ENCODE measurements at regions not wholly inside any gene's neighbourhood (a gene's known extent, or its start where the extent isn't known, plus 50 kb on each side); places are given as distances from the start of the nearest gene placed in this dataset.

DNA sequence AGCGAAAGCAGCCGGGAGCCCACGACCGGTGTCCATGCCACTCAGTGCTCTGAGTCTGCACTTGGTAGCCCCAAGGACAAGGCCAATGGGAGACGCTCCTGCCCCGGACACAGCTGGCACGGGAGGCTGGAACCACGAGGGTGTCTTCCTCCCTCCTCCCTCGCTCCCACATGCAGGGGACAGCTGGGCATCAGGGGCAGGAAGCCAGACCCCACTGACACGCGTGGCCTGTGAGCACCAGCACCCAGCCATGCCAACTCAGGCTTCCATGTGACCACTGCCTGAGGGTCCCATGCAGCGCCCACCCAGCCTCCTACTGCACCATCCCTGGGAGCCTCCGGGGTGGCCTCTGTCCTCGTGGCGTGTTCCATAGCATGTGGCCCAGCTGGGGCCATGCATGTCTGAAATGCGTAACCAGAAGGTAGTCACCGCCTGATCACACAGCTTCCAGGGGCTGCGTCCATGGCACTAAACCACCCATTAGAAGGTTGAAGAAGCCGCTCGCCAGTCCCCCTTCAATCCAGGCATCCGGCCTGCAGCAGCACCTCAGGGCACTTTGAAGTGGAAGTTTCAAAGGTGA is 323.2 kb upstream of the SALL3 start:
- Histone ChIP-seq H3K36me3 (ENCODE audit: control insufficient read depth in 2 of 2, insufficient read depth in 2 of 2, low read length in 1 of 2) (no peaks in the 10 kb centered on the region), H3K9me3 (ENCODE audit: control insufficient read depth in 2 of 2, insufficient read depth in 1 of 2, low read length in 1 of 2) (peaks cover 2 to 46% of the 10 kb centered on the region in 2 donors), H3K27ac (ENCODE audit: low read depth in 1 of 2, low read length in 1 of 2) (no peak overlapping the region), H3K27me3 (ENCODE audit: control insufficient read depth in 2 of 2, insufficient read depth in 1 of 2, low read length in 1 of 2) (no peaks in the 10 kb centered on the region), H3K4me3 (ENCODE audit: low read length in 2 of 2) (no peak overlapping the region), H3K4me1 (ENCODE audit: control insufficient read depth in 2 of 2, insufficient read depth in 2 of 2, low read length in 2 of 2) (no peaks in the 10 kb centered on the region)
- DNase-seq (ENCODE audit: low read depth in 6 of 9, low spot score in 9 of 9), result no peak
- 97% methylated on average over 21 of the region's 21 CpGs for WGBS

DNA sequence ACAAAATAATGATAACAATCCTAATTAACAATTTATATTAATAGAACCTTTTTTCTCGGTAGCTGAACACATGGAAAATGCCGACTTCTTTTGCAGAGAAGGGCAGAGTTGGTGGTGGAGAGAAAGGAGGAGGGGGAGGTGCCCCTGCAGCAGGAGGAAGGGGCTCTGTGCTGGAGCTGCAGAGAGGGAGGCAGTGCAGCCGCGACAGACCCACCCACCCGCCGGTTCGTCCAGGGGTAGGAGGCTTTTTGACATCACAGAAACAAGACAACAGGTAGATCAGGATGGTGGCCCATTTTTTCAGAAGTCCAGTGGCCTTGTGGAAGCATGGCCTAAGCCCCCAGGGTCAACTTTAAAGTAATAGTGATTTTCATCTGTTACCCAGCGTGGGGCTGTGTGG is 321.1 kb upstream of the SALL3 start:
- Histone ChIP-seq H3K9me3 (ENCODE audit: control insufficient read depth in 2 of 2, insufficient read depth in 1 of 2, low read length in 1 of 2) (peaks cover 2 to 26% of the 10 kb centered on the region in 2 donors), H3K4me1 (ENCODE audit: control insufficient read depth in 2 of 2, insufficient read depth in 2 of 2, low read length in 2 of 2) (no peaks in the 10 kb centered on the region), H3K4me3 (ENCODE audit: low read length in 2 of 2) (no peak overlapping the region), H3K36me3 (ENCODE audit: control insufficient read depth in 2 of 2, insufficient read depth in 2 of 2, low read length in 1 of 2) (no peaks in the 10 kb centered on the region), H3K27ac (ENCODE audit: low read depth in 1 of 2, low read length in 1 of 2) (no peak overlapping the region), H3K27me3 (ENCODE audit: control insufficient read depth in 2 of 2, insufficient read depth in 1 of 2, low read length in 1 of 2) (no peaks in the 10 kb centered on the region)
- no peak for DNase-seq (ENCODE audit: low read depth in 6 of 9, low spot score in 9 of 9)
- 88% methylated on average over 8 of the region's 8 CpGs for WGBS

DNA sequence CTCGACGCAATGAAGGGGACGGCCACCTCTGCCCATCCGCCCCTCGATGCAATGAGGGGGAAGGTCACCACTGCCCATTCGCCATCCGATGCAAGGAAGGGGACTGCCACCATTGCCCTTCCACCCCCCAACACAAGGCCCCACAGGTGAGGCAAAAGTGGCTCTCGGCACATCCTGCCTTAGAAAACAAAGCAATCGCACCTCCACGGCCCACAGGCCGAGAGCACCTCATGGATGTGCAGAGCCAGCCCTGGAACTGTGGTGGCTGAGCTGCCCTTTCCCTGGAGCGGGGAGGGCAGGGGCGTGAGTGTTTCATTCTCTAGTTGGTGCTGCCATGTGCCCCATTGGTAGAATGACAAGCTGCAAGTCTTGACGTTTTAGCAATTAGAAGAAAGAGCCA is 320.6 kb upstream of the SALL3 start:
- 92% methylated on average over 14 of the region's 14 CpGs for WGBS
- Histone ChIP-seq H3K4me3 (ENCODE audit: low read length in 2 of 2) (no peak overlapping the region), H3K9me3 (ENCODE audit: control insufficient read depth in 2 of 2, insufficient read depth in 1 of 2, low read length in 1 of 2) (peaks cover 2 to 20% of the 10 kb centered on the region in 2 donors), H3K36me3 (ENCODE audit: control insufficient read depth in 2 of 2, insufficient read depth in 2 of 2, low read length in 1 of 2) (no peaks in the 10 kb centered on the region), H3K27ac (ENCODE audit: low read depth in 1 of 2, low read length in 1 of 2) (no peak overlapping the region), H3K4me1 (ENCODE audit: control insufficient read depth in 2 of 2, insufficient read depth in 2 of 2, low read length in 2 of 2) (no peaks in the 10 kb centered on the region), H3K27me3 (ENCODE audit: control insufficient read depth in 2 of 2, insufficient read depth in 1 of 2, low read length in 1 of 2) (no peaks in the 10 kb centered on the region)
- no peak for DNase-seq (ENCODE audit: low read depth in 6 of 9, low spot score in 9 of 9)

DNA sequence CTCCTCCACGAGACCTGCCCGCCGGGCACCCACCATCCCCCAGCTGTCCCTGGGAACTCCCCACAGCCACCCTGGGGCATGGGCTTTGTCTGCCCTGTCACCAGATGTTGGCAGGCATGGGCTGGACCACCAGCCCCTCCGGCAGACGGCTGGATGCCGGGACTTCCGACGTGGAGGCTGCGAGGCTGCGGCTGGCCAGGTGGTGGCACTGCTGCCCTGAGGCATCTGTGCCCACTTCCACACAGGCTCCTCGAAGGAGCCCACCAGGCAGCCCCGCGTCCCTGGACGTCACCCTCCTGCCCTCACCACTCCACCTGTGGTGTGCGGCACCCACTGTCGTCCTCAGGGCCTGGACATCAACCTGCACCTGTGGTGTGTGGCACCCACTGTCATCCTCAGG is 319.9 kb upstream of the SALL3 start:
- Histone ChIP-seq H3K4me1 (ENCODE audit: control insufficient read depth in 2 of 2, insufficient read depth in 2 of 2, low read length in 2 of 2) (no peaks in the 10 kb centered on the region), H3K4me3 (ENCODE audit: low read length in 2 of 2) (no peak overlapping the region), H3K27ac (ENCODE audit: low read depth in 1 of 2, low read length in 1 of 2) (no peak overlapping the region), H3K27me3 (ENCODE audit: control insufficient read depth in 2 of 2, insufficient read depth in 1 of 2, low read length in 1 of 2) (no peaks in the 10 kb centered on the region), H3K9me3 (ENCODE audit: control insufficient read depth in 2 of 2, insufficient read depth in 1 of 2, low read length in 1 of 2) (peaks cover 2 to 17% of the 10 kb centered on the region in 2 donors), H3K36me3 (ENCODE audit: control insufficient read depth in 2 of 2, insufficient read depth in 2 of 2, low read length in 1 of 2) (no peaks in the 10 kb centered on the region)
- peak in 3 of 9 donors; percentile 12 to 39 (median 30) for DNase-seq (ENCODE audit: low read depth in 6 of 9, low spot score in 9 of 9)
- 36% methylated on average over 16 of the region's 16 CpGs for WGBS

DNA sequence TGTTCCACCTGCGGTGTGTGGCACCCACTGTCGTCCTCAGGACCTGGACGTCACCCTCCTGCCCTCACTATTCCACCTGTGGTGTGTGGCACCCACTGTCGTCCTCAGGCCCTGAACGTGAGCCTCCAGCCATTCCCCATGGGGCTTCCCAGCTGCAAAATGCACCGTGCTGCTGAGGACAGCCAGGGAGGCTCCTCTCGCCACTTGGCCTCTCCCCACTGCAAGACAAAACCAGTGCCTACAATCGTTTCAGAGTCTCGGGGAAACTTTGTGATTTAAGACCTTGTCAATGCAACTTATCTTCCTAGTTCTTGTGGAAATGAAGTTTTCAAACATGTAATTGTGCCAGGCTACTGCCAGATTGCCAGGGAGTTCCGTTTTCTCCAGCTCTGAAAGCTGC is 319.3 kb upstream of the SALL3 start:
- 89% methylated on average over 10 of the region's 10 CpGs for WGBS
- no peaks in the 10 kb centered on the region for H3K4me1 ChIP-seq (ENCODE audit: control insufficient read depth in 2 of 2, insufficient read depth in 2 of 2, low read length in 2 of 2)
- H3K9me3 ChIP-seq (ENCODE audit: control insufficient read depth in 2 of 2, insufficient read depth in 1 of 2, low read length in 1 of 2), result peaks cover 2 to 12% of the 10 kb centered on the region in 2 donors
- no peak overlapping the region for H3K27ac ChIP-seq (ENCODE audit: low read depth in 1 of 2, low read length in 1 of 2)
- no peaks in the 10 kb centered on the region for H3K36me3 ChIP-seq (ENCODE audit: control insufficient read depth in 2 of 2, insufficient read depth in 2 of 2, low read length in 1 of 2)
- H3K4me3 ChIP-seq (ENCODE audit: low read length in 2 of 2), result no peak overlapping the region
- DNase-seq (ENCODE audit: low read depth in 6 of 9, low spot score in 9 of 9), result no peak
- no peaks in the 10 kb centered on the region for H3K27me3 ChIP-seq (ENCODE audit: control insufficient read depth in 2 of 2, insufficient read depth in 1 of 2, low read length in 1 of 2)

DNA sequence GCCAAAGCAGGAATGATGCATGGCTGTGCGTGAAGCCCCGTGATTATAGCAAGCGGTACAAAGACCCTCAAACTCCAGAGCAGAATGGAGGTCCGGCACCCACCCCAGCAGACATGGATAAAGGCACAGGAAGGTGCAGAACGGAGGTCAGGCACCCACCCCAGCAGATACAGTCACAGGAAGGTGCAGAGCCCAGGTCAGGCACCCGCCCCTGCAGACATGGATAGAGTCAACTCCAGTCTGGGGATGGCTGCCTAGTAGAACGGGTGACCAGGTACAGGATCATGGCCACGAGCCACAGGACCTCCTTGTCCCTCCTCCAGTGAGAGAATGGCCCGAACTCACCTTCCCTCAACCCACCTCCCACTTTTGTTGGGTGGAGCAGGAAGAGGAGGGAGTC is 318.3 kb upstream of the SALL3 start:
- no peak for DNase-seq (ENCODE audit: low read depth in 6 of 9, low spot score in 9 of 9)

DNA sequence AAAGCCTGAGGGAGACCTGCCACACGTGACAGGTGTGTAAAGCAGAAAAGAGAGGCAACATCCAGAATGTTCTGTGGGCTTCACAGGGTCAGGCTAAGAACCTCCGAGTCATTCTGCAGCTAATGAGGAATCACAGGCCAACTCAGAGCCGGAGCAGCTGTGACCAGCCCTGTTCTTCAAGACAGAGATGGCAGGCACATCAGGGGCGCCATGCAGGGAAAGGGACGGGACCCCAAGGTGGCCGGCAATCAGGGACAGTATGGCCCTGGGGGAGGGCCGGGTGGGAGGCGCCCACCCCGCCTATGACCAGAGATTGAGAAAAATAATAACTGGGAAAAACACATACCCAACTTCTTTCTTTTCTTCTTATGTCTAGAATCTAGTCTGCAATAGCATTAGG is 316.7 kb upstream of the SALL3 start:
- whole genome bisulfite sequencing, result 96% methylated on average over 9 of the region's 9 CpGs
- Histone ChIP-seq H3K36me3 (ENCODE audit: control insufficient read depth in 2 of 2, insufficient read depth in 2 of 2, low read length in 1 of 2) (no peaks in the 10 kb centered on the region), H3K27me3 (ENCODE audit: control insufficient read depth in 2 of 2, insufficient read depth in 1 of 2, low read length in 1 of 2) (no peaks in the 10 kb centered on the region), H3K9me3 (ENCODE audit: control insufficient read depth in 2 of 2, insufficient read depth in 1 of 2, low read length in 1 of 2) (peaks cover 0 to 2% of the 10 kb centered on the region in 2 donors), H3K4me1 (ENCODE audit: control insufficient read depth in 2 of 2, insufficient read depth in 2 of 2, low read length in 2 of 2) (no peaks in the 10 kb centered on the region), H3K4me3 (ENCODE audit: low read length in 2 of 2) (no peak overlapping the region), H3K27ac (ENCODE audit: low read depth in 1 of 2, low read length in 1 of 2) (no peak overlapping the region)
- DNase-seq (ENCODE audit: low read depth in 6 of 9, low spot score in 9 of 9), result no peak

More for the DNA sequence above, 318.3 kb upstream of the SALL3 start:
- H3K27me3 ChIP-seq (ENCODE audit: control insufficient read depth in 2 of 2, insufficient read depth in 1 of 2, low read length in 1 of 2), result no peaks in the 10 kb centered on the region
- WGBS, result 93% methylated on average over 9 of the region's 9 CpGs
- H3K4me3 ChIP-seq (ENCODE audit: low read length in 2 of 2), result no peak overlapping the region
- no peaks in the 10 kb centered on the region for H3K36me3 ChIP-seq (ENCODE audit: control insufficient read depth in 2 of 2, insufficient read depth in 2 of 2, low read length in 1 of 2)
- H3K9me3 ChIP-seq (ENCODE audit: control insufficient read depth in 2 of 2, insufficient read depth in 1 of 2, low read length in 1 of 2), result peaks cover 2 to 4% of the 10 kb centered on the region in 2 donors
- no peaks in the 10 kb centered on the region for H3K4me1 ChIP-seq (ENCODE audit: control insufficient read depth in 2 of 2, insufficient read depth in 2 of 2, low read length in 2 of 2)
- no peak overlapping the region for H3K27ac ChIP-seq (ENCODE audit: low read depth in 1 of 2, low read length in 1 of 2)

DNA sequence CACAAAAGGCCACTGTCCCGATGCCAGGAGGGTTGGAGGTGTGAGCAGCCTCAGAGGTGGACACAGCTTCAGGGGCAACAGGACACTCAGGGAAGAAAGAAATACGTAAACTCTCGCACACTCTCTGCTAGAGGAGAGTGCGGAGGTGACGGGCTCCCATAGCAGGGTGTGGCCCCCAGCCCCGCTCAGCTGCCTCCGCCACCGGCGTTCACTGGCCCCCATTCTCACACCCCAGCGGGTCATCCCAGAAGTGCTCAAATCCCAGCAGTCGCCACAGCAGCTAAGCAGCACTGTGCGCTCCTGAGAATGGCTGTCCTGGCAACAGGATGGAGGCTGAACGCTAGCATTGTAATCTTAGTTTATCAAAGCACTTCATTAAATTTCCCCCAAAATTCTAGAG is 315.6 kb upstream of the SALL3 start:
- H3K9me3 ChIP-seq (ENCODE audit: control insufficient read depth in 2 of 2, insufficient read depth in 1 of 2, low read length in 1 of 2), result no peaks in the 10 kb centered on the region
- no peaks in the 10 kb centered on the region for H3K27me3 ChIP-seq (ENCODE audit: control insufficient read depth in 2 of 2, insufficient read depth in 1 of 2, low read length in 1 of 2)
- DNase-seq (ENCODE audit: low read depth in 6 of 9, low spot score in 9 of 9), result no peak
- H3K4me3 ChIP-seq (ENCODE audit: low read length in 2 of 2), result no peak overlapping the region
- no peaks in the 10 kb centered on the region for H3K4me1 ChIP-seq (ENCODE audit: control insufficient read depth in 2 of 2, insufficient read depth in 2 of 2, low read length in 2 of 2)
- H3K27ac ChIP-seq (ENCODE audit: low read depth in 1 of 2, low read length in 1 of 2), result no peak overlapping the region
- H3K36me3 ChIP-seq (ENCODE audit: control insufficient read depth in 2 of 2, insufficient read depth in 2 of 2, low read length in 1 of 2), result no peaks in the 10 kb centered on the region
- WGBS, result 92% methylated on average over 13 of the region's 13 CpGs

DNA sequence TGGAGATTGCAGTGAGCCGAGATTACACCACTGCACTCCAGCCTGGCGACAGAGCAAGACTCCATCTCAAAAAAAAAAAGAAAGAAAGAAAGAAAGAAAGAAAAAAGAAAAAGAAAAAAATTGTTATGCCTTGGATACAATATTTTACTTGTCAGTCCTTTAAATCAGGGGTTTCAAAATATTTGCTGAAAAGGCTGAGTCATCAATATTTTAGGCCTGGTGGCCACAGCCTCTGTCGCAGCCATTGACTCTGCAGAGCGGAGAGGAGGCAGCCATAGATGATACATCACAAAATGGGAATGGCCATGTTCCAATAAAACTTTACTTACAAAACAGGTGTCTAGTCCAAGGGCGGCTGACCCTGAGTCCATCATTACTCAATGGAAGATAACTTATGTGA is 314.8 kb upstream of the SALL3 start:
- no peak for DNase-seq (ENCODE audit: low read depth in 6 of 9, low spot score in 9 of 9)
- H3K36me3 ChIP-seq (ENCODE audit: control insufficient read depth in 2 of 2, insufficient read depth in 2 of 2, low read length in 1 of 2), result no peaks in the 10 kb centered on the region
- no peak overlapping the region for H3K27ac ChIP-seq (ENCODE audit: low read depth in 1 of 2, low read length in 1 of 2)
- no peaks in the 10 kb centered on the region for H3K4me1 ChIP-seq (ENCODE audit: control insufficient read depth in 2 of 2, insufficient read depth in 2 of 2, low read length in 2 of 2)
- H3K27me3 ChIP-seq (ENCODE audit: control insufficient read depth in 2 of 2, insufficient read depth in 1 of 2, low read length in 1 of 2), result no peaks in the 10 kb centered on the region
- H3K9me3 ChIP-seq (ENCODE audit: control insufficient read depth in 2 of 2, insufficient read depth in 1 of 2, low read length in 1 of 2), result no peaks in the 10 kb centered on the region
- no peak overlapping the region for H3K4me3 ChIP-seq (ENCODE audit: low read length in 2 of 2)
- WGBS, result 98% methylated on average over 5 of the region's 5 CpGs

DNA sequence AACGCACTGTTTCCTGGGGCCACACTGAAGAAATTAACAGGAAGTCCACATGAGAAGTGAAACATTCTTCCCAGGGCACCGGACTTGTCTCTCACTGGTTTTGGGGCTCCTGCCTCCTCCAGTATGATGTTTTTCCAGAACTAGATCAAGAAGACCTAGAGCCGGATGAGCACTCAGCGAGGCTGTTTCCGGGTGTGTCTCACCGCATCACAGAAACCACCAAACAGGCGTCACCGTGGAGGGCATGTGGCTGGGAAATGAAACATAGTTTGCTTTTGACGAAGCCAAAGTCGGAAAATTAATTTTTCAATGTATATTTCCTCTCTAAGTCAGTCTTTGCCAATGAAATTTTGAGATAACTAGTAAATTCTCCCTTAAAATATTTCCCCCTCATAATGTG is 314.0 kb upstream of the SALL3 start:
- 92% methylated on average over 10 of the region's 10 CpGs for WGBS
- Histone ChIP-seq H3K36me3 (ENCODE audit: control insufficient read depth in 2 of 2, insufficient read depth in 2 of 2, low read length in 1 of 2) (no peaks in the 10 kb centered on the region), H3K27ac (ENCODE audit: low read depth in 1 of 2, low read length in 1 of 2) (no peak overlapping the region), H3K27me3 (ENCODE audit: control insufficient read depth in 2 of 2, insufficient read depth in 1 of 2, low read length in 1 of 2) (no peaks in the 10 kb centered on the region), H3K4me3 (ENCODE audit: low read length in 2 of 2) (no peak overlapping the region), H3K4me1 (ENCODE audit: control insufficient read depth in 2 of 2, insufficient read depth in 2 of 2, low read length in 2 of 2) (peaks cover 0 to 1% of the 10 kb centered on the region in 2 donors), H3K9me3 (ENCODE audit: control insufficient read depth in 2 of 2, insufficient read depth in 1 of 2, low read length in 1 of 2) (no peaks in the 10 kb centered on the region)
- DNase-seq (ENCODE audit: low read depth in 6 of 9, low spot score in 9 of 9), result no peak

All from thymus (tissue), 11 donors.